Tibial artery (tissue), 4 donors: ENCODE measurements at regions not wholly inside any gene's neighbourhood (a gene's known extent, or its start where the extent isn't known, plus 50 kb on each side); places are given as distances from the start of the nearest gene placed in this dataset.

Source experiments
- DNase-seq, 2 donors: peaks; one replicate each; pipeline ENCODE4 v3.0.0-alpha.2; 2019
- H3K27ac ChIP-seq, 2 donors: fragments of 200-600 bp; sonication (generic) in 1 of 2; 1 replicate in 1 of 2; 2 replicates in 1 of 2; pipeline ENCODE4 v1.5.1; 2018 to 2019; ENCODE audit warnings: mild to moderate bottlenecking in 1 of 2
- H3K27me3 ChIP-seq, 2 donors: fragments of 200-600 bp; sonication (generic) in 1 of 2; one replicate each; pipeline versions ENCODE4 v1.5.1 to v1.6.0; 2016 to 2019
- H3K36me3 ChIP-seq, 3 donors: fragments of 200-600 bp; sonication (generic) in 2 of 3; one replicate each; pipeline ENCODE4 v1.5.1; 2016 to 2019; ENCODE audit warnings: mild to moderate bottlenecking in 2 of 3
- H3K4me1 ChIP-seq, 4 donors: fragments of 200-600 bp; sonication (generic) in 2 of 4; 1 replicate in 3 of 4; 2 replicates in 1 of 4; pipeline ENCODE4 v1.5.1; 2016 to 2019
- H3K4me3 ChIP-seq, 2 donors: fragments of 200-600 bp; sonication (generic) in 1 of 2; 1 replicate in 1 of 2; 2 replicates in 1 of 2; pipeline ENCODE4 v1.5.1; 2018 to 2019; ENCODE audit warnings: mild to moderate bottlenecking in 2 of 2
- H3K9me3 ChIP-seq, 3 donors: fragments of 200-600 bp; sonication (generic) in 1 of 3; one replicate each; pipeline ENCODE4 v1.5.1; 2016 to 2019
- CTCF ChIP-seq, 2 experiments: fragments of 200-600 bp in 1 of 2; fragments of 450-650 bp in 1 of 2; IDR thresholded peaks; one replicate each; pipeline ENCODE4 v1.5.1; 2017 to 2019; ENCODE audit warnings: antibody characterized with exemption in 2 of 2, mild to moderate bottlenecking in 1 of 2, moderate library complexity in 1 of 2
- intact Hi-C: fragments of 100-400 bp; cut with DNase I; formaldehyde crosslinking; loops from one replicate; pipeline ENCODE4 v1.15.0; 2023; ENCODE audit warnings: low total_unique reads

- Histone ChIP-seq H3K36me3 (no peaks in the 10 kb centered on the region), H3K27me3 (no peaks in the 10 kb centered on the region), H3K27ac (no peak overlapping the region), H3K4me3 (no peak overlapping the region), H3K9me3 (peaks cover 0 to 2% (median 0%) of the 10 kb centered on the region in 3 donors), H3K4me1 (no peaks in the 10 kb centered on the region)
- no peak for DNase-seq
- intact Hi-C loops = no loop called here
- no peak for TF ChIP-seq CTCF (IDR thresholded peaks at IDR 0.05)
Observed at GRCh38 chr21:19326531-19327319, 923.1 kb upstream of the TMPRSS15 start.

- intact Hi-C loops = no loop called here
- H3K27ac ChIP-seq = no peak overlapping the region
- no peak for TF ChIP-seq CTCF (IDR thresholded peaks at IDR 0.05)
- H3K27me3 ChIP-seq = no peaks in the 10 kb centered on the region
- H3K4me1 ChIP-seq = no peaks in the 10 kb centered on the region
- H3K4me3 ChIP-seq = no peak overlapping the region
- H3K36me3 ChIP-seq = no peaks in the 10 kb centered on the region
- no peak for DNase-seq
- peaks cover 0 to 6% (median 3%) of the 10 kb centered on the region in 3 donors for H3K9me3 ChIP-seq
Observed at GRCh38 chr21:19328954-19329353, 925.4 kb upstream of the TMPRSS15 start.

GRCh38 chr21:19340303-19340702 is 936.7 kb upstream of the TMPRSS15 start:
- Histone ChIP-seq H3K4me3 (no peak overlapping the region), H3K36me3 (no peaks in the 10 kb centered on the region), H3K27ac (no peak overlapping the region), H3K9me3 (no peaks in the 10 kb centered on the region), H3K4me1 (no peaks in the 10 kb centered on the region), H3K27me3 (no peaks in the 10 kb centered on the region)
- DNase-seq = no peak
- no peak for TF ChIP-seq CTCF (IDR thresholded peaks at IDR 0.05)
- intact Hi-C loops = no loop called here

GRCh38 chr21:19340954-19341353 is 937.4 kb upstream of the TMPRSS15 start:
- H3K36me3 ChIP-seq = no peaks in the 10 kb centered on the region
- intact Hi-C loops = no loop called here

GRCh38 chr21:19343711-19344110 is 940.1 kb upstream of the TMPRSS15 start:
- no peak overlapping the region for H3K4me3 ChIP-seq
- DNase-seq = no peak
- H3K36me3 ChIP-seq = no peaks in the 10 kb centered on the region
- no peak overlapping the region for H3K27ac ChIP-seq
- TF ChIP-seq CTCF (IDR thresholded peaks at IDR 0.05) = no peak
- H3K4me1 ChIP-seq = no peaks in the 10 kb centered on the region
- intact Hi-C loops = no loop called here
- H3K27me3 ChIP-seq = no peaks in the 10 kb centered on the region
- no peaks in the 10 kb centered on the region for H3K9me3 ChIP-seq

More at GRCh38 chr21:19340954-19341353, 937.4 kb upstream of the TMPRSS15 start:
- no peaks in the 10 kb centered on the region for H3K27me3 ChIP-seq
- H3K4me1 ChIP-seq = no peaks in the 10 kb centered on the region
- H3K9me3 ChIP-seq = no peaks in the 10 kb centered on the region
- H3K27ac ChIP-seq = no peak overlapping the region
- no peak for TF ChIP-seq CTCF (IDR thresholded peaks at IDR 0.05)
- DNase-seq = no peak
- no peak overlapping the region for H3K4me3 ChIP-seq
